NAMALWA (cell line): ENCODE measurements at regions not wholly inside any gene's neighbourhood (a gene's known extent, or its start where the extent isn't known, plus 50 kb on each side); places are given as distances from the start of the nearest gene placed in this dataset.
A peak's percentile ranks its signal among the peaks of the same experiment; 100 is the strongest.
"Not testable (repeated sequence)": the region's sequence is repeated elsewhere in the genome, so short reads cannot be mapped to it uniquely, and the experiment has no call there.

Source experiments
- DNase-seq: peaks from one replicate; pipeline ENCODE4 v3.0.0-alpha.2; 2015; ENCODE audit warnings: low spot score

DNA sequence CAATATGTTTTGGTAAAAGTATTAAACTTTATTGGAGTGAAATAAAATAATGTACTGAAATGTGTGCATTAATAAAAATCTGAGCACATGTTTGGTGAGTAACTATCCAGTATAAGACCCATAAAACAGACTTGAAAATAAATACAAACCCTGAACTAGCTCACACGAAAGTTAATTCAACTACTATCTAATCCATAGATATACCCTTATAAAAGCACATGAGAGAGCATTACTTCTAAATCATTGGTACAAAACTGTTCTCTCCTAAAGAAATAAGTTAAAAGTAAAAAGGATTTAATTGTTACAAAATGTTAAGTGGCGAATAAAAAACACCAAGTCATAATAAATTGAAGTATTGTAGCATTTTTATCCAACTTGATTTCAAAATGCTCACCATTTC lies 295.6 kb downstream of the PTPRC start:
- DNase-seq = no peak

DNA sequence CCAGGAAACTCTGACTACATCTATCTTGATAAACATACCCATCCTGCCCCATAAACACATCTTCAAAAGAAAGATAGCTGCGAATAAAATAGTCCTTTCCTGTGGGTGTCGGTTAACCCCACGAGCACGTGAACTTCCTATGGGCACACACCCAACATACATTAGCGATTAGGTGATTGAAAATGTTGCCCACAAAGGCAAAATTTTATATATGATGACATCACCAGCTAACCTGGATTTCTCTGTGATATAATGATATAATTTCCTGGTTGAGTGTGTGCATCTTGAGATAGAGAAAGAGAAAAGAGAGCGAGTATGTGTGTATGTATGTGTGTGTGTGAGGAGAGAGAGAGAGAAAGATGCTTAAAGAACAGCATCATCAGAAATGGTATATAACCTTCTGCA lies 296.1 kb downstream of the PTPRC start:
- peak; percentile 86 for DNase-seq

DNA sequence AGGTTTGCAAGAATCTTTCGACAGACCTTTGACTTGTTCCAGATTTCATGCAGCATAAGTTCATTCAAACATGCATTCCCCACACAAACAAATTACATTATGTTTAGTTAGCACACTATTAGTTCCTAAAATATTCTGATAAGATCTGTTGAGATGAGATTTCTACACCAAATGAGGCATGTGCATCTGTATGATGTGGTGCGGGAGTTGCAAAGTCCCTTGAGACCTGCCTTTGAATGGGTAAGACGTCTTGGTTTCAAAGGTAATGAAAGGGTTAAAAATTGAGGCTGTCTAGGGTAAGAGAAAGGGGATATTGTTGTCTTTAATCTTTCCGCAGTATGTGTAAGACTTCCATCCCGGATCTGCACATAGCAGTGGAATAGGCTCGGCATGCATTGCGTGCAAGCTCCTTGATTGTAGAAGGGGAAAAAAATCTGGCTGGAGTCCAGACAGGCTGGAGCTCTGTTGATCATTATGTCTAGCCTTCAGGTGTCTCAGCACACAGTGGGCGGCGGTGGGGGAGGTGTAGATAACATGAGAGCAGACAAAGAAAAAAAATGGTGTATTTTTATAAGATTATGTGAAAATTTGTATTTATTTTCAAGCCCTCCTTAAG lies 296.6 kb downstream of the PTPRC start:
- peak; percentile 92 for DNase-seq

DNA sequence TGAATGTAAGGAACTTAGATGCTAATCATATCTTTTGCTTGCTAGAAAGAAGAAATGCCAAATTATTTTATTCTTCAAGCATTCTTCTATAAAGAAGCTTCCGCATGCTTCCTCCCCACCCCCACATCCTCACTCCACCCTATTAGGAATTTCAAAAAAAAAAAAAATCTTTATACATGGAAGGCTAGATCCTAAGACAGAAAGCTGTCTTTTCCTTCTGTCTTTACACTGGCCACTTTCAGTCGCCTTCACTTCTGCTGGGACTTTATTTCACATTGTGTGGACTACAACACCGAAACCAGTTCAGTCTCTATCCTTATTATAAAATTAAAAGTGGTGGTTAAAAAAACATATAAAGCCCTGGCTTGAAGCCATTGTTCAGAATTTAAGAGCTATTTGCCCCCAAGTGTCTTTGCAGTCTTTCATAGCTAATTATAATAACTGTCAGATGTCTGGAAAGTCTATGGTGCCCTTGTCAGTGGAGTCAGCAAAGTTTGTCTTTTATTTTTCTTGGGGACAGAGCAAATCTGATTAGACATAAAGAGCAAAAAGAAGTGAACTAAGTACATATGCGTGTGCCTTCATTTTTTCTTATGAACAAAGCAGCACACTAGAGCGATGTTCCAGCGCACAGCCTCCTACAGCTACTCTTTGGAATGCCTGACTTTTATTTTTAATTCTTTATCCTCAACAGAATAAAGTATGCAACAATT lies 297.7 kb downstream of the PTPRC start:
- DNase-seq = peak; percentile 48

GRCh38 chr1:198937231-198938031 lies 298.6 kb downstream of the PTPRC start:
- DNase-seq = peak; percentile 97

DNA sequence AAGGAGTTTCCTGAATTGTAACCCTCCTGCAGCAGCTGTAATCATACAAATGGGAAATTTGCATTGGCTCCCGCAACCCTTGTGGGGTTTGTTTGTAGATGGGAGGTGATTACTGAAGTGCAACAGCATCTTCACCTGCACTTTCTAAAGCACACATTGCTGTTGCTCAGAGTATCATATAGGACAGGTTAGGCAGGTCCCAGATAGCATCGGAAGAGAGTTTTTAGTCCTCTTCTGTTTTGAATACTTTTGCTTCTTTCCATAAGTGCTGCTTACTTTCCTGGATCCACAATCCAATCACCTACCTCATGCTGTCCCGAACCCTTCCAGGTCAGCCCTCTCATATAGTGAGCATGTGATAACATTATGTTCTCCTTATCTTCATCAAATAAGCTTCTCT lies 300.4 kb downstream of the PTPRC start:
- peak; percentile 33 for DNase-seq

DNA sequence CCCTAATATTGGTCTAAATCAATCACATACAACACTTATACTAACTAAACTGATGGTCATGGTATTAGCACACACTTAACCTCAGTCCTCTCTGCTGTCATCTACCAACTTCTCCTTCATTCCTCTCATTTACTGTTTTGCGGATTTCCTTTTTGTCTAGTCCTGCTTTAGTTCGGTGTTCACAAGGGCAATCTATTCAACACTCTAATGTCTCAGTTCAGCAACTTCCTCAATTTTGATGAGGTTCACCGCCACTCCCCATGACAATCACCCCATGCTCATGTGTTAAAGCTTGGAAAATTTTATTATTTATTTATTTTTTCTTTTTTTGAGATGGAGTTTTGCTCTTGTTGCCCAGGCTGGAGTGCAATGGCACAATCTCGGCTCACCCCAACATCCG lies 301.1 kb downstream of the PTPRC start:
- DNase-seq = no peak

DNA sequence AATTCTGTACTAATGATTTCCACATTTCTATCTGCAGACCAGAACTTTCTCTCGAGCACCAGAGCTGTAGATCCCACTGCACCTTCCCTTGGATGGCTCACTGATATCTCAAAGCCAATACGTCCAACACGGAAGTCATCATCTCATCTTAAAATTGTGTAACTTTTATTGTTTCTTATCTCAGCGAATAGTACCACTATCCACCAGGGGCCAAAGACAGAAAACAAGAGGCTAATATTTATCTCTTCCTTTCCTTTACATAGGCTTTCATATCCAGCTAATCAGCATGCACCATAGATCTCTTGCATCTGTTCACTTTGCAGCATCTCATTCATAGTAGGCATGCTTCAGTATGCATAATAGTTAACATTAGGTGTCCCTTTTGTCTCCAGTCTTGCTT lies 303.6 kb downstream of the PTPRC start:
- no peak for DNase-seq

- no peak for DNase-seq
Measured at GRCh38 chr1:198943484-198944187, 304.8 kb downstream of the PTPRC start.

- DNase-seq = no peak
Measured at GRCh38 chr1:198947456-198947855, 308.6 kb downstream of the PTPRC start.

DNA sequence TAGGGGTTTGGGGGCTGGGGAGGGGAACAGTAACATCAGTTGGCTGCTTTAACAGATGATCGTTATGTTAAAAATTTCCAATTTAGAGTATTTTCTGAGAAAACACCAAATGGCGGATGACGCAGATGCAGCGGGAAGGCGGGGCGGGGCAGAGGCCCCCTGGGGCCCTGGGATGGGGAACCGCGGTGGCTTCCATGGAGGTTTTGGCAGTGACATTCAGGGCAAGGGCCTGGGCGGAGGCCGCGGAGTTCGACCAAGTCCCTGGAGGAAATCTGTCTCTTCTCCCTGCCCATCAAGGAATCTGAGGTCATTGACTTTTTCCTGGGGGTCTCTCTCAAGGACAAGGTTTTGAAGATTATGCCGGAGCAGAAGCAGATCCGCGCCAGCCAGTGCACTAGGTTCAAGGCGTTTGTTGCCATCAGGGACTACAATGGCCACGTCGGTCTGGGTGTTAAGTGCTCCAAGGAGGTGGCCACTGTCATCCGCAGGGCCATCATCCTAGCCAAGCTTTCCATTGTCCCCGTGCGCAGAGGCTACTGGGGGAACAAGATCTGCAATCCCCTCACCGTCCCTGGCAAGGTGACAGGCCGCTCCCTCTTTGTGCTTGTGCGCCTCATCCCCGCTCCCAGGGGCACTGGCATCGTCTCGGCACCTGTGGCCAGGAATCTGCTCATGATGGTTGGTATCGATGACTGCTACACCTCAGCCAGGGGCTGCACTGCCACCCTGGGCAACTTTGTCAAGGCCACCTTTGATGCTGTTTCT lies 310.2 kb downstream of the PTPRC start:
- no peak for DNase-seq

GRCh38 chr1:198950036-198950435 lies 311.2 kb downstream of the PTPRC start:
- no peak for DNase-seq

GRCh38 chr1:198955085-198955484 lies 316.2 kb downstream of the PTPRC start:
- DNase-seq = no peak

GRCh38 chr1:198957044-198957443 lies 318.2 kb downstream of the PTPRC start:
- DNase-seq = no peak

GRCh38 chr1:198959032-198959431 lies 320.2 kb downstream of the PTPRC start:
- DNase-seq = no peak

DNA sequence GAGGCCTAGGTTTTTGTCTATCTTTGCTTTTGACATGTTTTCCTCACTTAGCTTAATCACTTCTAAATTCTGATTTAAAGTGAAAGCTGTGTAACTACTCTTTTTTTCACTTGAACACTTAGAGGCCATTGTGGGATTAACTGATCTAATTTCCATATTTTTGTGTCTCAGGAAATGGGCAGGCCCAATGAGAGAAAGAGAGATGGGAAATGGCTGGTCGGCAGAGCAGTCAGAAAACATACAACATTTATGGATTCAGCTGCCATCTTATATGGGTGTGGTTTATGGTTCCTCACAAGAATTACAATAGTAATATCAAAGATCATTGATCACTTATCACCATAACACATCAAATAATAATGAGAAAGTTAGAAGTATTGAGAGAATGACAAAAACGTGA lies 320.8 kb downstream of the PTPRC start:
- no peak for DNase-seq

DNA sequence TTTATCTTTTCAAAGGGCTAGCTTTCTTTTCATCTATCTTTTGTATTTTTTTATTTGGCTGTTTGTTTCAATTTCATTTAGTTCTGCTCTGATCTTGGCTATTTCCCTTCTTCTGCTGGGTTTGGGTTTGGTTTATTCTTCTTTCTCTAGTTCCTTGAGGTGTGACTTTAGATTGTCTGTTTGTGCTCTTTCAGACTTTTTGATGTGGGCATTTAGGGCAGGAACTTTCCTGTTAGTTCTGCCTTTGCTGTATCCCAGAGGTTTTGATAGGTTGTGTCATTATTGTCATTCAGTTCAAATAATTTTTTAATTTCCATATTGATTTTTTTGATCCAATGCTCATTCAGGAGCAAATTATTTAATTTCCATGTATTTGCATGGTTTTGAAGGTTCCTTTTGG lies 325.0 kb downstream of the PTPRC start:
- DNase-seq = not testable (repeated sequence)

GRCh38 chr1:198966519-198966918 lies 327.7 kb downstream of the PTPRC start:
- peak; percentile 8 for DNase-seq

GRCh38 chr1:198967566-198967965 lies 328.7 kb downstream of the PTPRC start:
- DNase-seq = no peak

DNA sequence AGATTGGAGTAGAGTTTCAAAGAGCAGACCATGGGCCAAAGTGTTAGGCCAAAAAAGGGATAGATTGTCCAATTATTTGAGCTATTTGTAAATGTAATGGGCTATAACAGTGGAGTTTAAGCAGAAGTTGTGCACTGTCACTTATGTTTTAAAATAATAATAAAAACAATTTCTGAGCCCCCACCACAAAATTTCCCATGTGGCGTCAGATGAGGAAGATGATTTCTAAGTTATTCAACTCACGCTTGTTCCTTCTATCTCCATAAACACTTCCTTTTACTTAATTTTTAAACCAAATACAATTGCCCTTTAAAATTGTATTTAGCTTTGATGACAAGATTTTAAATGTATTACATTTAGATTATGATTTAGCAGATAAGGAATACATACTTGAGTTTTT lies 330.0 kb downstream of the PTPRC start:
- DNase-seq = no peak

DNA sequence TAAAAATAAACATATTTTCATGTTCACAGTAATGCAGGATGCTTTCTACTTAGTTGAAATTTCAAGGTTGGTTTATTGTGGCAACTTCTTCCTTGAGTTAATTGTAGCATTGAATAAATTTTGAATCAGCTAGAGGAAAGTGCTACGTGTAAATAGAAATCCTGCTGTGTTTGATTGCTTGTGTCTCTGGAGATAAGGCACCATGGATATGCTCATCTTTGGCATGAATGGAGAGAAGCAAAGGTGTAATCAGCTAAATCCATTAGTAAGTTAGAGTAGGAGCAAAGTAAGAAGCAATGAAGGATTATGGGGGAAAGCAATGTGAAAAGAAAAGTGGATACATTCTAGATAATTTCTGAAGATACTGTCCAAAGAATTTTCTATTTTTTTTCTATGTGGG lies 331.1 kb downstream of the PTPRC start:
- DNase-seq = no peak

DNA sequence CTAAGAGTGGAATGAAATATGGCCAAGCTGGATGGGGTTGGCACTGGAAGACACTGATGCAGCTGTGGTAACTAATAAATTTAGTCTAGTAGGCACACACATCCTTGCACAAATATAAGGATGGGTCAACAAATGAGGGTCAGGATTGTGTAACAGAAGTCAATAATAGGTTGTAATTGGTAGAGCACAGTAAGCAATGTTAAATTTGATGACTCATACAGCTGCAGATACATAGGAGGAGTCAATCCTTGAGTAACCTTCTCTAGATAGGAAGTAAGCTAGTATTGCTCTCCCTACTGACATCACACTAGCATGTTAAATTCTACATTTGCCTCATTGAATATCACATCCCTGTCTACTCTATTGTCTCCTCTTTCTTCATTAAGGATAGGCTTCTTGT lies 332.1 kb downstream of the PTPRC start:
- no peak for DNase-seq
